H9 (cell line): ENCODE measurements at regions not wholly inside any gene's neighbourhood (a gene's known extent, or its start where the extent isn't known, plus 50 kb on each side); places are given as distances from the start of the nearest gene placed in this dataset.

Experiments used
- DNase-seq: peaks from one replicate; pipeline ENCODE4 v3.0.0-alpha.2; 2017
- H2AFZ ChIP-seq: one replicate; pipeline ENCODE4 v1.6.1; 2013; ENCODE audit warnings: mild to moderate bottlenecking, low read length, control low read depth, moderate library complexity
- H2AK5ac ChIP-seq: 2 replicates; pipeline ENCODE4 v1.6.1; 2013; ENCODE audit warnings: low read length, control low read depth, mixed read lengths; ENCODE audit not compliant: insufficient read length
- H2BK120ac ChIP-seq: one replicate; pipeline ENCODE4 v1.6.1; 2013; ENCODE audit warnings: low read depth, mild to moderate bottlenecking, low read length, control low read depth, inconsistent platforms; ENCODE audit not compliant: poor library complexity, severe bottlenecking
- H2BK12ac ChIP-seq: 2 replicates; pipeline ENCODE4 v1.6.1; 2013; ENCODE audit warnings: low read length, control low read depth, mixed read lengths, low read depth; ENCODE audit not compliant: insufficient read length
- H2BK15ac ChIP-seq: 2 replicates; pipeline ENCODE4 v1.6.1; 2013; ENCODE audit warnings: low read depth, low read length, control low read depth
- H2BK20ac ChIP-seq: one replicate; pipeline ENCODE4 v1.6.1; 2013; ENCODE audit warnings: low read depth, mild to moderate bottlenecking, low read length, control low read depth, inconsistent platforms; ENCODE audit not compliant: poor library complexity, severe bottlenecking
- H2BK5ac ChIP-seq: 2 replicates; pipeline ENCODE4 v1.6.1; 2013; ENCODE audit warnings: low read length, control low read depth, mixed read lengths; ENCODE audit not compliant: insufficient read length
- H3K14ac ChIP-seq: 2 replicates; pipeline ENCODE4 v1.6.1; 2013; ENCODE audit warnings: low read length, control low read depth; ENCODE audit not compliant: insufficient read depth
- H3K18ac ChIP-seq: 2 replicates; pipeline ENCODE4 v1.6.1; 2013; ENCODE audit warnings: low read depth, mild to moderate bottlenecking, mixed read lengths, low read length, control low read depth; ENCODE audit not compliant: insufficient read length
- H3K23ac ChIP-seq: 2 replicates; pipeline ENCODE4 v1.6.1; 2013; ENCODE audit warnings: low read length, control low read depth, mixed read lengths, low read depth; ENCODE audit not compliant: insufficient read length
- H3K23me2 ChIP-seq: 2 replicates; pipeline ENCODE4 v1.6.1; 2013; ENCODE audit warnings: low read depth, mild to moderate bottlenecking, mixed read lengths, low read length, control low read depth; ENCODE audit not compliant: insufficient read length, poor library complexity, severe bottlenecking
- H3K27ac ChIP-seq: 2 replicates; pipeline ENCODE4 v1.5.1; 2013; ENCODE audit warnings: low read length, control low read depth, mixed read lengths, low read depth; ENCODE audit not compliant: insufficient read length
- H3K27me3 ChIP-seq: 2 replicates; pipeline ENCODE4 v1.6.1; 2013; ENCODE audit warnings: low read length, control low read depth, inconsistent platforms; ENCODE audit not compliant: insufficient read depth
- H3K4ac ChIP-seq: 2 replicates; pipeline ENCODE4 v1.6.1; 2013; ENCODE audit warnings: low read depth, mild to moderate bottlenecking, control low read depth, inconsistent platforms, low read length, moderate library complexity
- H3K4me1 ChIP-seq: 2 replicates; pipeline ENCODE4 v1.6.1; 2013; ENCODE audit warnings: low read length, control low read depth, inconsistent platforms; ENCODE audit not compliant: insufficient read depth
- H3K4me2 ChIP-seq: 2 replicates; pipeline ENCODE4 v1.6.1; 2013; ENCODE audit warnings: low read length, control low read depth, mixed read lengths; ENCODE audit not compliant: insufficient read length, insufficient read depth
- H3K56ac ChIP-seq: 2 replicates; pipeline ENCODE4 v1.6.1; 2013; ENCODE audit warnings: low read depth, mild to moderate bottlenecking, mixed read lengths, low read length, control low read depth; ENCODE audit not compliant: insufficient read length
- H3K79me1 ChIP-seq: 2 replicates; pipeline ENCODE4 v1.6.1; 2013; ENCODE audit warnings: low read depth, mild to moderate bottlenecking, moderate library complexity, low read length, control low read depth, inconsistent platforms; ENCODE audit not compliant: insufficient read depth, poor library complexity, severe bottlenecking
- H3K79me2 ChIP-seq: 2 replicates; pipeline ENCODE4 v1.6.1; 2013; ENCODE audit warnings: low read length, control low read depth, inconsistent platforms; ENCODE audit not compliant: insufficient read depth
- H3K9ac ChIP-seq: 2 replicates; pipeline ENCODE4 v1.6.1; 2013; ENCODE audit warnings: low read length, control low read depth, mixed read lengths; ENCODE audit not compliant: insufficient read length; ENCODE audit errors: extremely low read depth
- H3K9me3 ChIP-seq: one replicate; pipeline ENCODE4 v1.6.1; 2013; ENCODE audit warnings: low read depth, low read length, inconsistent platforms; ENCODE audit not compliant: control insufficient read depth
- H3T11ph ChIP-seq: one replicate; pipeline ENCODE4 v1.6.1; 2013; ENCODE audit warnings: mild to moderate bottlenecking, low read length, control low read depth, inconsistent platforms
- H4K20me1 ChIP-seq: one replicate; pipeline ENCODE4 v1.6.1; 2013; ENCODE audit not compliant: control insufficient read depth, insufficient read length, insufficient read depth
- H4K5ac ChIP-seq: 2 replicates; pipeline ENCODE4 v1.6.1; 2013; ENCODE audit warnings: low read depth, mild to moderate bottlenecking, mixed read lengths, low read length, control low read depth; ENCODE audit not compliant: insufficient read length
- H4K8ac ChIP-seq: replicated peaks from 2 replicates; pipeline ENCODE4 v1.6.1; 2013; ENCODE audit warnings: low read length, control low read depth, mixed read lengths, low read depth; ENCODE audit not compliant: insufficient read length
- H4K91ac ChIP-seq: 2 replicates; pipeline ENCODE4 v1.6.1; 2013; ENCODE audit warnings: low read depth, mild to moderate bottlenecking, moderate library complexity, mixed read lengths, low read length, control low read depth; ENCODE audit not compliant: insufficient read length
- H3K27ac Mint-ChIP-seq, 3 experiments: 2 replicates in 2 of 3; 3 replicates in 1 of 3; pipeline ENCODE4 v1.8.0; 2020 to 2021; ENCODE audit warnings: mixed read lengths in 3 of 3, mild to moderate bottlenecking in 1 of 3, moderate library complexity in 1 of 3
- H3K27me3 Mint-ChIP-seq: 2 replicates; pipeline ENCODE4 v1.8.0; 2021; ENCODE audit warnings: low read depth, mild to moderate bottlenecking, moderate library complexity, mixed read lengths
- H3K36me3 Mint-ChIP-seq, 3 experiments: 2 replicates in 2 of 3; 3 replicates in 1 of 3; pipeline ENCODE4 v1.8.0; 2020 to 2021; ENCODE audit warnings: low read depth in 3 of 3, mixed read lengths in 3 of 3; ENCODE audit not compliant: insufficient read depth in 1 of 3
- H3K4me1 Mint-ChIP-seq, 2 experiments: 2 replicates each; pipeline ENCODE4 v1.8.0; 2020; ENCODE audit warnings: mixed read lengths in 2 of 2
- H3K4me3 Mint-ChIP-seq, 2 experiments: 2 replicates in 1 of 2; 3 replicates in 1 of 2; pipeline ENCODE4 v1.8.0; 2020 to 2021; ENCODE audit warnings: mild to moderate bottlenecking in 2 of 2, mixed read lengths in 2 of 2, moderate library complexity in 1 of 2
- H3K9me3 Mint-ChIP-seq, 2 experiments: 2 replicates in 1 of 2; 3 replicates in 1 of 2; pipeline ENCODE4 v1.8.0; 2020; ENCODE audit warnings: mild to moderate bottlenecking in 2 of 2, mixed read lengths in 2 of 2, moderate library complexity in 1 of 2
- WGBS: extraction: QIAGEN DNeasy Blood & Tissue Kit; methylation state at CpG from one replicate; pipeline ENCODE4 v1.1.7; 2013; ENCODE audit warnings: missing lambda C conversion rate, low lambda C conversion rate, mixed read lengths; ENCODE audit not compliant: insufficient read length; ENCODE audit errors: extremely low coverage; 5-methylcytosine and 5-hydroxymethylcytosine counted together
- TF ChIP-seq, protein P1 (sequence below): fragments of 200-600 bp; sonication (generic); conservative IDR thresholded peaks from 3 replicates; pipeline ENCODE4 v1.8.0; 2021; ENCODE audit warnings: antibody characterized with exemption, mild to moderate bottlenecking

- no peak overlapping the region for H4K91ac ChIP-seq
- H3K9me3 ChIP-seq = no peaks in the 10 kb centered on the region
- no peak overlapping the region for H2AFZ ChIP-seq
- H3K27me3 Mint-ChIP-seq = no peaks in the 10 kb centered on the region
- no peak overlapping the region for H3K4me2 ChIP-seq
- H4K20me1 ChIP-seq = no peaks in the 10 kb centered on the region
- no peaks in the 10 kb centered on the region for H3K36me3 Mint-ChIP-seq
- H3K23ac ChIP-seq = peak overlapping the region; percentile 19
- H3K56ac ChIP-seq = no peak overlapping the region
- H2BK120ac ChIP-seq = no peak overlapping the region
- H3K4me1 ChIP-seq = no peaks in the 10 kb centered on the region
- H3K14ac ChIP-seq = no peak overlapping the region
- no peak overlapping the region for H3K27ac ChIP-seq
- no peak overlapping the region for H2BK20ac ChIP-seq
- no peak overlapping the region for H3K9ac ChIP-seq
- no peak overlapping the region for H2BK15ac ChIP-seq
- H2BK12ac ChIP-seq = no peak overlapping the region
- no peak overlapping the region for H3T11ph ChIP-seq
- H3K9me3 Mint-ChIP-seq = no peaks in the 10 kb centered on the region
- peaks cover 3 to 4% of the 10 kb centered on the region in 2 experiments for H3K4me1 Mint-ChIP-seq
- H3K18ac ChIP-seq = no peak overlapping the region
- no peak overlapping the region for H4K8ac ChIP-seq
- no peak overlapping the region for H3K4ac ChIP-seq
- no peak overlapping the region for H2BK5ac ChIP-seq
- no peaks in the 10 kb centered on the region for H3K79me1 ChIP-seq
- H2AK5ac ChIP-seq = no peak overlapping the region
- no peak overlapping the region for H3K4me3 Mint-ChIP-seq
- TF ChIP-seq, protein P1, sequence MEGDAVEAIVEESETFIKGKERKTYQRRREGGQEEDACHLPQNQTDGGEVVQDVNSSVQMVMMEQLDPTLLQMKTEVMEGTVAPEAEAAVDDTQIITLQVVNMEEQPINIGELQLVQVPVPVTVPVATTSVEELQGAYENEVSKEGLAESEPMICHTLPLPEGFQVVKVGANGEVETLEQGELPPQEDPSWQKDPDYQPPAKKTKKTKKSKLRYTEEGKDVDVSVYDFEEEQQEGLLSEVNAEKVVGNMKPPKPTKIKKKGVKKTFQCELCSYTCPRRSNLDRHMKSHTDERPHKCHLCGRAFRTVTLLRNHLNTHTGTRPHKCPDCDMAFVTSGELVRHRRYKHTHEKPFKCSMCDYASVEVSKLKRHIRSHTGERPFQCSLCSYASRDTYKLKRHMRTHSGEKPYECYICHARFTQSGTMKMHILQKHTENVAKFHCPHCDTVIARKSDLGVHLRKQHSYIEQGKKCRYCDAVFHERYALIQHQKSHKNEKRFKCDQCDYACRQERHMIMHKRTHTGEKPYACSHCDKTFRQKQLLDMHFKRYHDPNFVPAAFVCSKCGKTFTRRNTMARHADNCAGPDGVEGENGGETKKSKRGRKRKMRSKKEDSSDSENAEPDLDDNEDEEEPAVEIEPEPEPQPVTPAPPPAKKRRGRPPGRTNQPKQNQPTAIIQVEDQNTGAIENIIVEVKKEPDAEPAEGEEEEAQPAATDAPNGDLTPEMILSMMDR = no peak
- H3K23me2 ChIP-seq = no peaks in the 10 kb centered on the region
- no peak for DNase-seq
- H3K79me2 ChIP-seq = no peaks in the 10 kb centered on the region
- H4K5ac ChIP-seq = no peak overlapping the region
- H3K27me3 ChIP-seq = no peaks in the 10 kb centered on the region
- no peak overlapping the region for H3K27ac Mint-ChIP-seq
- no CpG with 5 or more reads among the region's 1 CpG for WGBS
Observed at GRCh38 chr2:52881606-52882005, 886.0 kb upstream of the CHAC2 start.
